Adrenal gland (tissue), 9 donors: ENCODE measurements at regions not wholly inside any gene's neighbourhood (a gene's known extent, or its start where the extent isn't known, plus 50 kb on each side); places are given as distances from the start of the nearest gene placed in this dataset.

Experiments used
- DNase-seq, 7 donors: peaks; one replicate each; pipeline ENCODE4 v3.0.0-alpha.2; 2019 to 2020
- H3K27ac ChIP-seq, 5 donors: fragments of 200-600 bp; sonication (generic) in 4 of 5; 1 replicate in 3 of 5; 2 replicates in 2 of 5; pipeline versions ENCODE4 v1.5.1 to v1.8.0; 2016 to 2020; ENCODE audit warnings: mild to moderate bottlenecking in 1 of 5
- H3K27me3 ChIP-seq: fragments of 200-600 bp; 2 replicates; pipeline ENCODE4 v1.8.0; 2021
- H3K36me3 ChIP-seq, 2 donors: fragments of 200-600 bp; replicated peaks in 1 of 2; 1 replicate in 1 of 2; 2 replicates in 1 of 2; pipeline versions ENCODE4 v1.5.1 to v1.8.0; 2018 to 2022
- H3K4me1 ChIP-seq, 2 donors: fragments of 200-600 bp; replicated peaks in 1 of 2; 1 replicate in 1 of 2; 2 replicates in 1 of 2; pipeline versions ENCODE4 v1.5.1 to v1.8.0; 2018 to 2021
- H3K4me3 ChIP-seq, 4 donors: fragments of 200-600 bp; sonication (generic) in 3 of 4; one replicate each; pipeline ENCODE4 v1.5.1; 2016 to 2018
- H3K9me3 ChIP-seq, 3 donors: fragments of 200-600 bp; sonication (generic) in 1 of 3; replicated peaks in 1 of 3; 1 replicate in 2 of 3; 2 replicates in 1 of 3; pipeline versions ENCODE4 v1.5.1 to v1.8.0; 2016 to 2021
- POLR2A ChIP-seq, 2 donors: fragments of 450-650 bp; IDR thresholded peaks; one replicate each; pipeline ENCODE4 v1.6.1; 2017; ENCODE audit warnings: antibody characterized with exemption in 2 of 2, mild to moderate bottlenecking in 2 of 2, moderate library complexity in 1 of 2
- WGBS, 4 donors: extraction: QIAGEN DNeasy Blood & Tissue Kit in 2 of 4; methylation state at CpG; one replicate each; pipeline versions ENCODE4 v1.1.5 to v1.1.7; 2013 to 2017; 5-methylcytosine and 5-hydroxymethylcytosine counted together
- intact Hi-C, 2 donors: fragments of 100-400 bp; cut with DNase I; formaldehyde crosslinking; loops; one replicate each; pipeline versions ENCODE4 v1.14.1 to v1.15.0; 2022 to 2023
- TF ChIP-seq, protein P1 (sequence below), 6 experiments: fragments of 450-650 bp in 4 of 6; fragments of 200-600 bp in 2 of 6; sonication (generic) in 1 of 6; IDR thresholded peaks; 1 replicate in 5 of 6; 2 replicates in 1 of 6; pipeline versions ENCODE4 v1.5.1 to v1.8.0; 2016 to 2021; ENCODE audit warnings: antibody characterized with exemption in 6 of 6, mild to moderate bottlenecking in 2 of 6, moderate library complexity in 1 of 6
- donor health status: healthy with polysubstance abuse.
- donor health status: Bipolar disorder and iron deficiency.
- donor health status: DM: yes; HTN: yes; CAD: no.
- donor health status: DM: no; HTN: no; CAD: no.
- donor health status: DM: no; HTN: no; CAD: no.

DNA sequence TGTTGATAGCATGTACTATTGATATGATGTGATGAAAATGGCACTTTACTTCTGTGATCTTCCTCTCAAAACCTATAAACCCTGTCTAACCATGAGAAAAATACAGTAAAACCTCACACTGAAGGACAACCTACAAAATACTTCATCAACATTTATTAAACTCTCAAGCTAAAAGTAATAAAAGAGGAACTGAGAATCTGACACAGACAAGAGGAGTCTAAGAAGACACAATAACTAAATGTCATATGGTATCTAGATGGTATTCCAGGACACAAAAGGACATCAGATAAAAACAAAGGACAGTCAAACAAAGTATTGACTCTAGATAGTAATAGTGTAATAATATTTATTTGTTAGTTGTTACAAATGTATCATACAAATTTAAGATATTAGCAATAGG, 655.3 kb downstream of the SH3BGRL start:
- no peaks in the 10 kb centered on the region for H3K4me1 ChIP-seq
- no peak overlapping the region for H3K27ac ChIP-seq
- intact Hi-C loops = no loop called here
- TF ChIP-seq, protein P1, sequence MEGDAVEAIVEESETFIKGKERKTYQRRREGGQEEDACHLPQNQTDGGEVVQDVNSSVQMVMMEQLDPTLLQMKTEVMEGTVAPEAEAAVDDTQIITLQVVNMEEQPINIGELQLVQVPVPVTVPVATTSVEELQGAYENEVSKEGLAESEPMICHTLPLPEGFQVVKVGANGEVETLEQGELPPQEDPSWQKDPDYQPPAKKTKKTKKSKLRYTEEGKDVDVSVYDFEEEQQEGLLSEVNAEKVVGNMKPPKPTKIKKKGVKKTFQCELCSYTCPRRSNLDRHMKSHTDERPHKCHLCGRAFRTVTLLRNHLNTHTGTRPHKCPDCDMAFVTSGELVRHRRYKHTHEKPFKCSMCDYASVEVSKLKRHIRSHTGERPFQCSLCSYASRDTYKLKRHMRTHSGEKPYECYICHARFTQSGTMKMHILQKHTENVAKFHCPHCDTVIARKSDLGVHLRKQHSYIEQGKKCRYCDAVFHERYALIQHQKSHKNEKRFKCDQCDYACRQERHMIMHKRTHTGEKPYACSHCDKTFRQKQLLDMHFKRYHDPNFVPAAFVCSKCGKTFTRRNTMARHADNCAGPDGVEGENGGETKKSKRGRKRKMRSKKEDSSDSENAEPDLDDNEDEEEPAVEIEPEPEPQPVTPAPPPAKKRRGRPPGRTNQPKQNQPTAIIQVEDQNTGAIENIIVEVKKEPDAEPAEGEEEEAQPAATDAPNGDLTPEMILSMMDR (IDR thresholded peaks at IDR 0.05) = no peak
- no peak for TF ChIP-seq POLR2A (IDR thresholded peaks at IDR 0.05)
- no peak overlapping the region for H3K4me3 ChIP-seq
- H3K27me3 ChIP-seq = no peaks in the 10 kb centered on the region
- no peak for DNase-seq
- no peaks in the 10 kb centered on the region for H3K36me3 ChIP-seq
- H3K9me3 ChIP-seq = peaks cover 0 to 5% (median 0%) of the 10 kb centered on the region in 3 donors

- intact Hi-C loops = no loop called here
- H3K27me3 ChIP-seq = peaks cover 3% of the 10 kb centered on the region
- TF ChIP-seq POLR2A (IDR thresholded peaks at IDR 0.05) = no peak
- TF ChIP-seq, protein P1 (IDR thresholded peaks at IDR 0.05) = no peak
- DNase-seq = no peak
- H3K27ac ChIP-seq = no peak overlapping the region
- WGBS, 4 donors = 40 to 83% (median 77%) methylated on average over 2 to 3 of the region's 3 CpGs; no CpG with 5 or more reads in 1 of the 4 donors
- no peak overlapping the region for H3K4me3 ChIP-seq
- H3K36me3 ChIP-seq = no peaks in the 10 kb centered on the region
- H3K9me3 ChIP-seq = peaks cover 0 to 6% (median 0%) of the 10 kb centered on the region in 3 donors
- H3K4me1 ChIP-seq = no peaks in the 10 kb centered on the region
Observed at GRCh38 chrX:81866873-81867272, 665.0 kb downstream of the SH3BGRL start.

- no peak for DNase-seq
- Histone ChIP-seq H3K4me1 (no peaks in the 10 kb centered on the region), H3K27ac (no peak overlapping the region), H3K9me3 (peaks cover 0 to 7% (median 0%) of the 10 kb centered on the region in 3 donors), H3K27me3 (no peaks in the 10 kb centered on the region), H3K36me3 (no peaks in the 10 kb centered on the region), H3K4me3 (no peak overlapping the region)
- TF ChIP-seq POLR2A (IDR thresholded peaks at IDR 0.05) = no peak
- TF ChIP-seq, protein P1 (IDR thresholded peaks at IDR 0.05) = no peak
- intact Hi-C loops = no loop called here
- WGBS, 4 donors = 17 to 81% (median 73%) methylated on average over 1 to 5 of the region's 5 CpGs; no CpG with 5 or more reads in 1 of the 4 donors
Observed at GRCh38 chrX:81868979-81869378, 667.1 kb downstream of the SH3BGRL start.

DNA sequence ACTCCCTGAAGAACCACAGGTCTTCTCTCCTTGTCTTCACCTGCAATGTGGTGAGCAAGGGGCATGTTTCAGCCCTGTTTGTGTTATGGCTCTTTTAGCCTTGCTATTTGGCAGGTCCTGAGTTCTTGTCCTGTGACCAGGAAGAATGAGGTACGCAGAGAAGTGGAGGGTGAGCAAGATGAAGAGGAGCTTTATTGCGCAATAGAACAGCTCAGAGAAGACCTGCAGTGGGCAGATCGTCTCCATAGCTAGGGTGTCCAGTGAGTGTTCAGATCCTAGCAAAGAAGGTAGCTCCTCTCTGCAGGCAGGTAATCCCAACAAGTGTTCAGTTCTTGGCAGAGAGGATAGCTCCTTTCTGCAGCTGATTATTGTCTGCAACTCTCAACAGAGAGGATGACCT, 672.9 kb downstream of the SH3BGRL start:
- Histone ChIP-seq H3K4me3 (no peak overlapping the region), H3K4me1 (no peaks in the 10 kb centered on the region), H3K36me3 (no peaks in the 10 kb centered on the region), H3K9me3 (peaks cover 0 to 7% (median 0%) of the 10 kb centered on the region in 3 donors), H3K27ac (no peak overlapping the region), H3K27me3 (no peaks in the 10 kb centered on the region)
- DNase-seq = no peak
- intact Hi-C loops = no loop called here
- 73 to 90% (median 82%) methylated on average over 3 of the region's 3 CpGs for WGBS, 4 donors
- TF ChIP-seq, protein P1 (IDR thresholded peaks at IDR 0.05) = no peak
- TF ChIP-seq POLR2A (IDR thresholded peaks at IDR 0.05) = no peak
